NCI-H146 treated with DMSO at 0.1 percent for 48 hours (cell line): ENCODE measurements at regions not wholly inside any gene's neighbourhood (a gene's known extent, or its start where the extent isn't known, plus 50 kb on each side); places are given as distances from the start of the nearest gene placed in this dataset.

Source experiments
- DNase-seq: peaks from one replicate; lab custom pipeline; 2025; ENCODE audit not compliant: unreplicated experiment; lab: John Stamatoyannopoulos, UW

DNA sequence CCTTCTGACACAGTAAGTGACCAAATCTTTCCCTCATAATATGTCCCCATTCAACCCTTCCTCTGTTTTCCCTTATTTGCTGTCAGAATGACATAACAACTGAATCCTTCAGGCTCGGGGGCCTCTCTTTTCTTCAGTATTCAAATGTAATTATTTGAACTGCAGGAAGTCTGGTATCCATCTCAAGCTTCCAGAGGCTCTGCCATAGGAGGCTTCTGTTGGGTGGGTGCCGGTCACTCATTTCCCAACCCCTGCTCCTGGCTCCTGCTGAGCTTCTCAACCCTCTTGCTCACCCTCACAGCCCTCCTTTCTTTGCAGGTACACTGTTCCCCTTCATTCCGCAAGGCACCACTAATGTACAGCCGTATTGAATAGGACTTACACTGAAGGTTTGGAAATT is 151.8 kb upstream of the MAP3K1 start:
- DNase-seq, result peak; percentile 36

DNA sequence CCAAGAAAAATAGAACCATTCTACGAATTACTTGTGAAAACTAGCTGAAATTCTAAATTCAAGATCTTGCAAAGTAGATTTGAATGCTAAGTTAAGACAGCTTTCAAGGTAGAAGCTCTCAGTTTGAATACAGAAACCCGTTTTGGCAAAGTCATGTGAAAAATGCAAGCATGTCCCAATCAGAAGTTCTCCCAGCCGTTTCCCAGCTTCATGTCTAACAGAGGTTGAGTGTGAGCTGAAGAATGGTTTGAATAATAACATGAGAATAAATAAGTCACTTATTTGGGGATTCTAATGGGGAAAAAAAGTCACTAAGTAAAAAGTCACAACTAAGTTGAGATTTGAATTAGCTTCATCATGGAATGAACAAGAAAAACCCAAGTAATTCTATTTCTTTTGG is 152.5 kb upstream of the MAP3K1 start:
- DNase-seq, result no peak

DNA sequence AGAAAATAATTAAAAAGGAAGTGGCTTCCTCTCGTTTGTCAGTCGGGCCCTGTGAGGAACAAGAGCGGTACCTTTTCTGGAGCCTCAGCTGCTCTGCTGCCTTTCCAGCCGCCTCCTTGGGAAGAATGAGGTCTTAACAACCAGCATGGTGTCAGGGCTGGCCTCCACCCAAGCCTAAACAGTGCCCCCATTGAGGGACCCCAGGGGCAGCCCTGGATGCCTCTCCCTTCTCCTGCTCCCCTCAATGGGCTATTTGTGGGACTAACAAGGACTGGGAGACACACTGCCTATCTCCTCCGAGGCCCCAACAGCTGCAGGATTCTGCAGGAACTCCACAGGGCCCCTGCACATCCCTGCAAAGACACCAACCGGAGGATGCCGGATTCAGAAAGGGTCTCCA is 155.4 kb upstream of the MAP3K1 start:
- no peak for DNase-seq

DNA sequence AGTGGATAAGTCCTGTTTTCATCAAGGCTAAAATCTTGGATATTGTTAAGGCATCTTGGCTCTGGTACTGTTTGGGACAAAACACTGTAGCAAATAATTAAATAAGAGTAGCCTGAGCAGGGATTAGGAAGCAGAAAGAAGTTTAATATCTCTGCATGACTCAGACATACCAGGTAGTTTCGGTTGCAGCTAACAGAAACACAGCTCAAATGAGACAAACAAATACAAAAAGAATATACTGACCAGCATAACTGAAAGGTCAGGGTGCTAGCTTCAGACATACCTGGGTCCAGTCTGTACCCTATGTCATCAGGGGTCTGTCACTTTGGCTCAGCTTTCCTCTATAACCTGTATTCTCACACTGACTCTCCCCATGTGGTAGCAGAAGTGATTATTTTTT is 156.4 kb upstream of the MAP3K1 start:
- DNase-seq, result no peak

DNA sequence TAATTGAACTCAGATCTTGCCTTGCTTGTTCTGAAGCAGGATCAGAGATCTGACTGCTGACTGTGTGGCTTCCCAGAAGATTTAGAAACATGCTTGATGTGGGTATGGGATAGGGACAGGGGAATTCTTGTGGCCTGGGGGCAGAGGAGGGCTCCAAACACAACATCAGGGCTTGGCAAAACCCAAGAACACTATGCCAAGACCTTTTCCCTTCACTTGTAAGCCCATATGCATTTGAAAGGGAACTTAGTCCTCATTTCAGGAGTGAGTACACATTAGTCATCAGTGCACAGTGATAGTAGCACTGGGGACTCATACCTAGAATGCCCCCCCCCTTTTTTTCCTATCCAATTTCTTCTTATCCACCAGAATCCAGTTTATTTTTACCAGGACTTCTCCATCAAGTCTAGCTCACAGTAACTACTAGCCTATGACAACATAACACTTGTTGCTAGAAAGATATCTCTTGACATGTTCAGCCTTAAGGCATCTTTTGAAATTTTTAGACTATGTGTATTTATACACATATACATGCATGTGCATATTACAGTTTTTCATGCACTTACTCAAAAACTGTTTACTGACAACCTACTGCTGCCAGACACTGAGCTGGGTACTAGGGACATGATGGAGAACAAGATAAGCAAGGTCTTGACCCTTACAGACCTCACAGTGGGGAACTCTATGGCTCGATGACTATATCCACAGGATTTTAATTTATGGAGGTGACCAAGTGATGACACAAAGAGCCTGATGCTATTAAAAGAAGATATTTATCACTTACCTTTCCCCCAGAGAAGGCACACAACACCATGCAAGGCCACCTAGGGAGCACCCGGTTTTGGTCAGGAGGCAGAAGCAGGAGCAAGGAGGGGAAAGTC is 158.3 kb upstream of the MAP3K1 start:
- peak; percentile 65 for DNase-seq

DNA sequence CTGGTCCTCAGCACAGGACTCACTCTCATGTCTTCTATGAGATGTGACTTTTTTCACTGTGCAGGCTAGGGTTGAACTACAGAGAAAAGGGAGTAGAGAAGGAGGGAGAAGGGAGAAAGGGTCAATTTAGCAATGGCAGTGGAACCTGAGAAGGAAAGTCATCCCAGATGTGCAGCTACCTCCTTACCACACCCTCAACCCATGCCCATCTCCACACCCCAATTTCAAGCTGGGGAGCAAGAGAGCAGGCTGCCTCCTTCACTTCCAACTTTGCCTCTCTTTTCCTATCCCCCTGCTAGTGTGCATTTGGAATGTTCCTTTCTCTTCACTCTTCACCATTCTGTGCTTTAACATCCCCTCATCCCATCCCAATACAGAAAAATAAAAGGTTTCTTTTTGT is 163.5 kb upstream of the MAP3K1 start:
- no peak for DNase-seq

DNA sequence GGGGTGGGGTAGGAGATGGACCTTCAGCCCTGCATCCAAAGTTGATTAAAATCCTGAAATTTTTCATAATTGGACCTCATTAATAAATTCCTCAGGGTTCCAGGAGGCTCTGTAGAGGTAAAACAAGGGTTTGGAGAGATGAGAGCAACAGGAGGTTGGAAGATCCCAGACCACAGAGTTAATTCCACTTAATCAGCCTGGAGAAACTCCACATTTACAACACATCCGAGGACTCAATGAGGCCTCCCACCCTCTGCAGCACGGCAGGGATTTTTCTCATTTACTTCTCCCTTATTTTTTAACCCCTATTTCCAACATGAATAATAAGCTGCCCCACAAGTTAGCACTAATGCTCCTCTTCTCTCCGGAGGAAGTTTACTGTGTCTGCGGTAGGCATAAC is 165.0 kb upstream of the MAP3K1 start:
- DNase-seq, result no peak

DNA sequence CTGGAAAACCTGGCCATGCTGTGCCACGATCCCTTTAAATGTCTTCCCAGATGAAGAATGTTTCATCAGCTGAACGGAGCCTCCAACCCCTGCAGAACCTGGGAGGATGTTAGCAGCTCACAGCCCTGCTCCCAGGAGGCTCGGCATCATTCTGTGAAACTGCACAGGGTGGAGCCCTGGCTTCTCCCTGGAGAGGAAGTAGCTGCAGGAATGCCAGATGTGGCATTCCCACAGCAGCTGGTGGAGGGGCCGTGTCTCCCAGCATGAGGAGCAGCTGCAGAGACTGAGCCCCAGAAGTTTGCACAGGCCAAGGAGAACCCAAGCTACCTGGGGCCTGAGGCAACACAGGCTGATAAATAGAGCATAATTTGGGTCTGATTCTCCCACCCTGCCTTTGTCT is 165.8 kb upstream of the MAP3K1 start:
- DNase-seq, result no peak

DNA sequence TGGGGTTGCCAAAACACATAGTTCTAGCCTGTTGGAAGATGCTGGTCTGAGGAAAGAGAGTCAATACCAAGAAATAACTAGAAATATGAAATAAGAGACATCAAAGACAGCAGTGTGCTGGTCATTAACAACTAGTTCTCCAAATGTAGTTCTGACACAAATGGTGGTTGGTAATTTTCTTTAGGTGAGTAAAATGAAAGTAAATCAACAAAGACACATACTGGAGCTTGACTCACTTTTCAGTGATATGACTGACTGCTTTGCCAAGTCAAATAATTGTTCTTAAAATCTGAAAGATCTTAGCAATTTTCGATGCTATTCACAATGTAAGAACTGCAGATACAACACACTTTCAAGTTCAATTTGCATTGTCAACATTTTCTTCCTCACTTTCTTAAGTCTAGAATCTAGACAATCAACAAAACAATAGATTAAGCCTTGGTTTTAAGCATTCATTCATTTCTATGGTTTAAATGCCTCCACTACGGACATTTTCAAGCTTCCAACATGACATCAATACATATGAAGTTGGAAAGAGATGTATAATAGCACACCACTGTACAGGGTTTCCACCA is 166.8 kb upstream of the MAP3K1 start:
- DNase-seq, result no peak

DNA sequence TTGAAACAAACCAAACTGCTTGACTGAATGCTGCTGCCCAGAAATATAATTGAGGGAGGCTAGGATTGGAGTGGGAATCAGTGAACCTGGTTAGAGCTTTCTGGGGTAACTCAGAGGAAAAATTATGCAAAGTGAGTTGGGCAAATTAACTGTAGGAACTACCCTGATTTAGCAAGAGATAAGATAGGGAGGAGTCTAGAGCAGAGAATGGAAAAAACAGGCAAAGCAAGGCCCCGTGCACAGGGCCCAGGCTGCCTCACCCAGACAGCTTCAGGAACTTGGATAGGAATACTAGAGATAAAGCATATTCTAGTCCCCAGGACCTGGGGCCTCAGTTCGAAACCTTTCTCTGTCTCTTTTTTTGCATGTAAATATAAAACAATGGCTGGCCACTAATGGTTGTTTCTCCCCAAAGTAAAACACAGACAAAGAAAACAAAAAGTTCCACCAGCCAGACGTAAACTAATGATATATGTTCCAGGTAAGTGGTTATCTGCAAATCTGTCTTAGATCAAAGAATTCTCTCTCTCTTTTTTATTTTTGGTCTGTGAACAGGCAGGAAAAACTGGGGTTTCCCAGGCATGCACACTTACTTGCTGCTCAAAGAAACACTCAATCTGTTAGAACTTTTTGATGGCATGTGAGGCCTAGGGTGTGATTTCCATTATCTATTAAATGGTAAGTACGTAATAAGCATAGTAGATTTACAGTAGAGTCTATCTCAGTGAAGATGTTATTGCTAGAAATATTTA is 168.1 kb upstream of the MAP3K1 start:
- no peak for DNase-seq

DNA sequence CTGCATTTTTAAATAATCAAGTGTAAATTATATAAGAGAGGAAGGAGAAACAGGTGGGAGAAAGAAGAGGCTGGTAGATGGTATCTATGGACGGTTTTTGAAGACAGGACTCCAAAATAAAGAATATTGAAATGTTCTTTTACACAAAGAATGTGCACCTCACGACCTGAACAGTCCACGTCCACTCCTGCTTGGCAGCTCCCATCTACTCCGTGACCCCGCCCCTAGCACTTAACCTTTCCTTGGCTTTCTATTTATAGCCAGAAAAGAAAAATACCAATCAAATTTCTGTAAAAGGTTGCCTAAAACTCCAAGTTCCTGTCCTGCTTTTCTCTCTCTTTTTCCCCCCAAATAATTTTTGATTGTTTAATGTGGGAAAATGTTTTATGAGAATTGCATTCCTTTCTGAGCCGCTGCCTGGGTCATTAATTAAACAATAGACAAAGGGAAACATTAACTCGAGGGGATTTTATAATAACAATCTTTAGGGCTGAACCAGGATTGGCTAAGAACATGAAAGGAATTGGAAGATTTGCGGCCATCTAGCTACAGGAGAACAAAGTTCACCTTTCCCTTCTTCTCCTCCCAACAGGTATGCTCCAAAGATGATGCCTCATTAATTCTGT is 173.6 kb upstream of the MAP3K1 start:
- no peak for DNase-seq

DNA sequence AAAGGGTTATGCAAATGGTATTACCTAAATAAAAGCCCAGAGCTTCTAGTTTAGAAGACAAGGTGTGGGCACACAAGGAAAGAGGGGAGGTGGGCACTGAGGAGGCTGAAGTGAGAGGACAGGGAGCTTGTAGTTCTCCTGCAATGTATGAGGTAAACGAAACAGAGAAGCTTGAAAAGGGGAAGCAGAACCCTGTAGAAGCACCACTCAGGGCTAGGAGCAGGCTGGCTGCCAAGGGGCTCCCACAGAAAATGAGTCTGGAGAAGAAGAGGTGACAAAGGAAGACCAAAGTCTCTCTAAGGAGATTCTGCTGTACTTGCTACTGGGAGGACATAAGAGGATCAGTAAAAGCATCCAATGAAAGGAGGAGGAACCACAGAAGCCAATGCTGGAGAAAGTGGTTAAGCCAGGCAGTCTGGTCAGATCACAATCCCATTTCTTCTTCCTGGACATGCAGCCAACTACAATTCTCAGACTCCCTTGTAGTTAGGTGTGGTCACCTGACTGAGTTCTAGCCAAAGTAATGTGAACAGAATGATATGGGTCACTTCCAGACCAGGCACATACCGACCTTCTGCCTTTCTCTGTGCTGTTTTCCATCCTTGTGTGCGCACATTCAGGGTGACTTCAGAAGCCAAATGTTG is 174.5 kb upstream of the MAP3K1 start:
- no peak for DNase-seq

DNA sequence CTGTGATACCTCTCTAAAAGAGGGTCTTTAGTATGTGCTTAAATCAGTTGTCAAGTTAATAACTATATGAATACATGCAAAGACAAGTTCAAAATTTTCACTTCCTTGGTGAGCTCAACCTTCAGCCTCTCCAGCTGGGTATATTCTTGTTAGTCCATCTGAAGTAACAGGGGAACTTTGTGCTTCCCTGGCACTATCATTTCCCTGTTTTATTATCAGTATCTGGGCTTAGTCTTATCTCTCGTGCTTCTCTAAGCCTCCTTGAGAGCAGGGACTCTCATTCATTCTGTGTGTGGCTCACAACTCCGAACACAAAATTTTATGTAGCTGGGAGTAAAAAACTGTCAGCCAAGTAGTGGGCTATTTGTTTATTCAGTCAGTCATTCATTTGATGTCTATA is 175.9 kb upstream of the MAP3K1 start:
- no peak for DNase-seq

DNA sequence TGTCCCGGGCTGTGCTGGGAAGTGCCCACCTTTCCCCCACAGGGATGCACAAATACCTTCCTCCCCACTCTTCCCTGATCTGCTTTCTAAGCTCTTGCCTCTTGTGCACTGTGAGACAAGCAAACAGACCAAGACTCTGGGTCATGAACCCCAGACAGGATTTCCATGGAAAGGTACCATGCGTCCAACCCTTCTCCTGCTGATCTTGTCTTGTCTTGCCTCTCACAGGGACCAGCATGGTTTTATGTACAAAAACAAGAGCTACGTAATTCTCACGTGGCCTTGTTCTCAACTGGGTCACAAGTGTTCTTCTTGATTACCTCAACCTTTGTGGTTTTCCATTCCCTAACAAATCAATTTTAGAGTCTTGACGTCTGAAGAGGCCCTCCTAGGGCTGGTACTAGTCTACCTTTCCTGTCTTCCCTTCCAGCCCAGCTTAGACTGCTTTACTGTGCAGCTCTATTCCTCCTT is 176.5 kb upstream of the MAP3K1 start:
- DNase-seq, result no peak

DNA sequence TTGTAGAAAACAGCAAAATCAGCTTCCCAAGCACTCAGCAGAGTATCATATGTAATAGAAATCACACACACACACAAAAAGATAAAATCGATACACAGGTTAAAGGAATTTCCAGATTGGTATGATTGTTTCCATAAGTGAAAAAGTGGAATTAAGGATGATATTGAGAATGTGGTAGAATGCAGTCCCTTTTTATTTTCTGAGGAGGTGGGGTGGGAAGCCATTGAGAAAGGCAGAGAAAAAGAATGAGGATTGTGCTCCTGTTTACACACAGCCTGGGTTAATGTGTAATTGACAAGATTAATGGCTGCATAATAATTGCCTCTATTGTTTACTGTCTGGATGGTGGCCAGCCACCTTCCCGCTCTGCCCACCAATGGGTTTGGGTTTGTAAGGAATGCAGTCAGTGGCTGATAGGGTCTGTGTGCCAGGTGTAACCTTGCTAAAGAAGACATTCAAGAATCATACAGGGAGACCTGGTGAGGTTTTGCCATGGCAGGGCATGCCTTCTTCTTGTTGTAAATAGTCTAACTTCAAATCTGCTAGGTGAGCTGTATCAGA is 177.2 kb upstream of the MAP3K1 start:
- peak; percentile 97 for DNase-seq

DNA sequence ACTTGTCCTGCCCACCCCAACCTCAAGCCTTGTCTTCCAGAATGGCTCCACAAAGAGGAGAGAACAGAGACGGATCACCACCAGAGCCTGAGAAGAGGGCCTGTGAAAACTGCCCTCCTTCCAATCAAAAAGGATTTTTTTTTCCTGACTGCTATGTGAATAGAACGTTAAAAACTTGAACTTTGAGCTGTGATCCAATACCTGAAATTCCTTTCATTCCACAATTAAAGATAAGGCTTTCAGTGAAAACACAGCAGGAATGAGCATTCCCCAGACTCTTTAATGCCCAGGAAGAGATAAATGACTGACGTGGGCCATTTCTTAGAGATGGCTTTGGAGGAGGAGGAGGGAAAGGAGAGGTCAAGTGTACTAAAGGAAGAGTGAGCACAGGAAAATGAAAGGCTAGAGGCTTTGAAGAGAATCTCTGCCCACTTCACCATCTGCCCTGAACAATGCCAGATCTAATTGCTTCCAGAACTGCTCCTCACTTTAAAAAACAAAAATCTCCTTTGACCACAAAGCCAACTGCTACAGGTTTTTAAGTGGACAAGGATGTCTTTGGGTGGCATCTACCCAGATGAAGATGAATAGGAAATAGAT is 177.9 kb upstream of the MAP3K1 start:
- DNase-seq, result peak; percentile 37

DNA sequence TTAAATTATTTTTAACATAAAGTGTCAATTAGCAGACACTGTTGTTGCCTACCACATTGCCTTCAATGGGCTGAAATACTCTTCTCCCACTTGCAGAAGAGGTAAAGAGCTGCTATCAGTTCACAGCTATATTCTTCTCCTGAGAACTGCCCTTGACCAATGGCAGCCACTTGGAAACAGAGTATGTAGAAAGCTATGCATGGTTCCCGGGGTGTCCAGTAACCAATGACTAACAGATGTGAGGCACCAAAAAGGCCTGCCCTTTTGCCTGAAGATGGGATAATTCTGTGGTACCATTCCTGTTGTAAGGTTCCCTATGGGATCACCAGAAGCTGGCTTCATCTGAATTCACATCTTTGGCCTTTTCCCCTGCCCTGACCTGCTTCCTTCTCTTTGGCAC is 181.4 kb upstream of the MAP3K1 start:
- DNase-seq, result no peak

DNA sequence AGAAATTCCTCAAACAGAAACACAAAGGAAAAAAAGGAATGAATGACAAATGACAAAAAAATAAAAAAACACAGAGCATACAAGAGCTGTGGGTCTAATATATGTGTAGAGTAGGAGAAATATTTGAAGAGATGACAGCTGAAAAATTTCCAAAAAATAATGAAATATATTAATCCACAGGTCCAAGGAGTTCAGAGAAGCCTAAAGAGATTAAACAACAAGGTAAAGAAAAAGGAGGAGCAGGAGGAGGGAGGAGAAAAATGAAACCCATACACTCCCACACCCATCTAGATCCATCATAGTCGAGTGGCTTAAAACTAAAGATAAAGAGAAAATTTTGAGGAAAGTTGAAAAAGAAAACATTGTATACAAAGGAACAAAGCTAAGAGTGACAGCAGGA is 182.4 kb upstream of the MAP3K1 start:
- no peak for DNase-seq

DNA sequence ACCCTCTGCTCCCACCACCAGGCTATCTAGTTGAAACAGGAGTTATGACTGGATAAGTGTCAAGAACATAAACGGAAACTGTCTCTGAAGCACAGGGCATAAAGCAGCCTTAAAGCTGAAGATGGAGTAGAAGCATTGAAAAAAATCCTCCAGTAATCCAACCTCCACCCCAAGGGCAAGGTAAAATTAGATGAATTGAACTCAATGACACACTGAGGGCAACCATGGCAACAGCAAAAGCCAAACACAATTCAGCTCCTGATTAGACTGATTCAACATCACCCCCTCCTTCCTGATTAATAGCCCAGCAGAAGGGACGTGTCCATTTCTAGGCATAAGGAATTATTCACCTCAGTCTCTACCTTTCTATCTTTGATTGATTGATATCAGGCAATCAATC is 183.2 kb upstream of the MAP3K1 start:
- peak; percentile 88 for DNase-seq

DNA sequence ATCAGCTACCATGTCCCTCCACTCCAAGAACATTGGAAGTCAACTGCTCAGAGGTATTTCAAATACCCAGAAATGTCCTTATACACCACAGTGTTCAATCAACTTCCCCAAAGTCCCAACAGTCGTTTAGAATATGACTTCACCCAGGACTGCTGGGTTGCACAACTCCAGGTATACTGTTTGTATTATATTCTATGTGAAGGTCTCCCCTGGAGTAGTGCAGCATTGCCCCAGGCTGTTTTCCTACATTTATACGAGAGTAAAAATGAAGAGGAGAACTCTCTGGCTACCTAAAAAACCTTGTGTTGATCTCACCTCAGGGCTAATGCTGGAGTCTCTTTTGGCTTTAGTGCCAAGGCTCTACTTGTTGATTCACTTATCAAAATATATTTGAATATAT is 183.6 kb upstream of the MAP3K1 start:
- DNase-seq, result peak; percentile 54
